GM21381 (cell line): ENCODE measurements at regions not wholly inside any gene's neighbourhood (a gene's known extent, or its start where the extent isn't known, plus 50 kb on each side); places are given as distances from the start of the nearest gene placed in this dataset.
A peak's percentile ranks its signal among the peaks of the same experiment; 100 is the strongest.

Experiments
- ATAC-seq: cut with Tn5 transposase; IDR thresholded peaks from one replicate; pipeline ENCODE4 v1.9.1; 2021; ENCODE audit warnings: mild to moderate bottlenecking, moderate library complexity; ENCODE audit not compliant: unreplicated experiment

GRCh38 chr10:61157182-61157581 is 213.2 kb upstream of the RHOBTB1 start:
- ATAC-seq = no peak

DNA sequence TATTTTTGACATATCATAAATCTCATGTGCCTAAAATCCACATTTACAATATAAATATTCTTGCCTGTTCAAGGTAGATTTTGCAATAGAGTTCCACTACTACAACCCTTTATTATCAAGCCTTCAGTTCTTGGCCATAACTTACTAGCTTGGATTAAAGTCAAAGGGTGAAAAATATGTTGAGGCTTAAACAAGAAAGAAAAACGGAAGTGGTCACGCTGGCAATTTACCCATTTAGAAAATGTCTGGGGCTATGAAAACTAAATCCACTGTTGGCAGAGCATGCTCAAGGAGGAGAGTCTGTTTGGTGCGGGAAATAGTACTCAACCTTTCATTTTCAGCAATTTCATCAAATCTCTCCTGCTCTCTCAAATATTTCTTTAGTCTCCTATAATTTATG is 209.8 kb upstream of the RHOBTB1 start:
- no peak for ATAC-seq

DNA sequence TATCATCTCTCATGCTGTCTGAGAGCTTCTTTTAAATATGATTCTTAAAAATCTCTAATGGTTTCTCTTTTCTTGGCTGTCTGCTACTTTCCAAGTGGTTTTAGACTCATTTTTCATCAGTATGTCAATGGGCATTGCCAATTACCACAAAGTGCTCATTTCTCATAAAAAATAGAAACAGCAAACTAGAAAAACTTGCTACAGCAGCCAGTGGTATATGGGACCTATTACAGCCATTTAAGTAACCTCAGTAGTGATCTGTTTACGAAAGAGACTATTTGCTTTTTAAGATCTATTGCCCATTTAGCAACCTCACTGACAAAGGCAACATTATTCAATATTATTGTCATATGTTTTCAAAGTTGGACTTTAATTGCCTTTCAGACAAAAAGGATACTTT is 207.1 kb upstream of the RHOBTB1 start:
- no peak for ATAC-seq

DNA sequence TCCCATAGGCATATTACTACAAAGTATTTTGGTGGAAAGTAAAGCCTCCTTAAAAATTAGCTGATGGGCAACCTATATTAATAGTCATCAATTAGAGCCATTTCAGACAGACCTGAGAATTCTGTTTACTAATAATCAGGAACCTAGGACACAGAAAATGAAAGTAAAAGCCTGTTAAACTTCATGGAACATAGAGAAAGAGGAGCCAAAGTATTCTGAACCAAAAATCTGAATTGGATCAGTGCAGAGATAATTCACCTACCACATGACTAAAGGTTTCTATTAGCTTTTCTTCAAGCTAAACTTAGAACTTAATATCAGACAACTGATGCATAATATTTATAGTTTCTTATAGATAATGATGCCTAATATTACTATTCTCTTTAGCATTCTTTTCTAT is 204.5 kb upstream of the RHOBTB1 start:
- ATAC-seq = no peak

- ATAC-seq = no peak
Measured at GRCh38 chr10:61142987-61143386, 199.0 kb upstream of the RHOBTB1 start.

- no peak for ATAC-seq
Measured at GRCh38 chr10:61140765-61141392, 196.9 kb upstream of the RHOBTB1 start.

GRCh38 chr10:61139592-61139953 is 195.6 kb upstream of the RHOBTB1 start:
- ATAC-seq = no peak

GRCh38 chr10:61138708-61139591 is 195.0 kb upstream of the RHOBTB1 start:
- no peak for ATAC-seq

- no peak for ATAC-seq
Measured at GRCh38 chr10:61136139-61136538, 192.2 kb upstream of the RHOBTB1 start.

DNA sequence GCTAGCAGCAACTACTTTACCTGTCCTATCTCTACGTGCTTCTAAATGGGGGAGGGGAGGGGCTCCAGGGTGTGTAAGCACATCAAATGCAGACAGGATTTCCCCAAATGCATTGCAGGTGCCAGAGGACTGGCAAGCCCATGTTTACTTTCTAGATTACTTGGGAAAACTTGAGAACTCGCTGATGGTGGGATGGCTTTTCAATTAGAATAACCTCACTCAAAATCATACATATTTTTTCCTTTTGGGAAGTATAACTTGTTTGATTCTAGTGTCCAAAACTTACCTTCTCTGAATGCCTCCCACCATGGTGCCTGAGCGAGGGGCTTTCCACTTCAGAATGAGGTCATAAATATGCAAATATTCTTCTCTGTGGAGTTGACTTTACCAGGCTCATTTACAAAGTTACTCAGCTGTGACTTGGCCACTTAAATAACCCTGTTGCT is 191.3 kb upstream of the RHOBTB1 start:
- peak; percentile 90 for ATAC-seq

DNA sequence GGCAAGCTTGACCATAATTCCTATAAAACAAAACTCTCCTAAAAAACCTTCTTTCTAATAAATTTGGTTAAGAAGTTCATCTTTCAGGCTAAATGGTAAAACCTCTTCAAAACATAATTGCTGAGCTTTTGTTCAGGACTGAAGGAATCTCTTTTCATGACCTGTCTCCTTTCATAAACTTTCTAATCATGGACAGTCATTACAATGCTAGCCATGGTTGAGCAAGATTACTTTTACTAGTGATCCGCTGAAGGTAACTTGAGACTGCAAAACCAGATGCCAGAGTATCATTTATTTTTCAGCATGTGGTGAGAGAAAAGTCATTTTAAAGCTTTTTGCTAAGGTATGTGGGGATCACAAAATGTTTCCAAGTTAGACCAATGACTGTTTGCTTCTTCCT is 186.4 kb upstream of the RHOBTB1 start:
- ATAC-seq = no peak

- no peak for ATAC-seq
Measured at GRCh38 chr10:61128196-61128595, 184.2 kb upstream of the RHOBTB1 start.

DNA sequence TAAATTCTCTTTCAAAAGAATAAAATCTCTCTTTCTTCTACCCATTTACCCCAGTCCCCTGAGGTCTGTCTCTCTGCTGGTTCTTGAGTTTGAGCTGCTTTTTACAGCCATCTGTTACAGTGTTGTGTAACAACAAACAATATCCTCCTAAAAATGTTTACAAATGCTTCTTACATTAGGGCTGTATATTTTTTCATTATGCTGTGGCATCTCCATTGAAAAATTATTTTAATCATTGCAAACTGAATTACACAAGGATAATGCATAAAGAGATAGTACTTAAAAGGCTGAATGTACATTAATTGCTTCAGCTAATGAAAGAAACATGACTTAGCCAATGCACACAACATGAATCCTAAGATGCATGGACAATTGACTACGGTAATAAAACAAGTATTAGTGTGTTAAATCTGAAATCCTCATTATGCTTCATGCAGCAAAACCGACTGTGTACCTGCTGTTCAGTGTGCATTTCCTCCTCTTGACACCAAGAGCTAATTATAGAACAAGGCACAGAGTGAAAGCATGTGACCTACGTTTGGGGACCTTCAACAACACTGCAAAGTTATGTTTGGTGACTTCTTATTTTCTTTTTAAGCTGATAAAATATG is 181.7 kb upstream of the RHOBTB1 start:
- ATAC-seq = peak; percentile 67

DNA sequence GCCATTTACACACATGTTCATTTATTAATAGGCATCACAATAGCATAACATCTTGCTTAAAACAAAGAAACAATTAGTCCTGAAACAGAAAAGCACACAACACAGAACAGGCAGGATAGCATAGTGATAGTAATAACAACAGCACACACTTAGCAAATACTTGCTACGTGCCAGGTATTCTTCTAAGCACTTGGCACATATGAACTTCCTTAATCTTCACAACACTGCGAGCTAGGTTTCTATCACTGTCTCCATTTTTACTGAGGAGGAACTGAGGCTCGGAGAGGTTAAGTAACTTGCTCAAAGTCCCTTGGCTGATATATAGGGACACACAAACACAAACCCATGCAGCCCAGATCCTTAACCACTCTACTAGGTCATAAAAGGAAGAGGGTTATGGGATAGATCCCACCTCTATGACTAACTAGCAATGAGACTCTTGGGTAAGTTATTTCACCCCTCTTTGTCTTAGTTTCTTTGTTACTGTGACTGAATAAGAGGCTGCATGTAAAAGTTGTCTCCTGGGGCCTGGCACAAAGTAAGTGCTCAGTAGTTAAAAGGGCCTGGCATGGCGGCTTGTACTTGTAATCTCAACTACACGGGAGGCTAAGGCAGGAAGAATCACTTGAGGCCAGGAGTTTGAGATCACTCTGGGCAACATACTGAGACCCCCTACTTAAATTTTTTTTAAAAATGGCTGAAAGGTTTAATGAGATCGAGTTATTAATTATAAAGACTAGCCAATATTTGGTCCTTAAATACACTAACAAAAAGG is 181.0 kb upstream of the RHOBTB1 start:
- ATAC-seq = no peak

- peak; percentile 80 for ATAC-seq
Measured at GRCh38 chr10:61120805-61121204, 176.8 kb upstream of the RHOBTB1 start.

DNA sequence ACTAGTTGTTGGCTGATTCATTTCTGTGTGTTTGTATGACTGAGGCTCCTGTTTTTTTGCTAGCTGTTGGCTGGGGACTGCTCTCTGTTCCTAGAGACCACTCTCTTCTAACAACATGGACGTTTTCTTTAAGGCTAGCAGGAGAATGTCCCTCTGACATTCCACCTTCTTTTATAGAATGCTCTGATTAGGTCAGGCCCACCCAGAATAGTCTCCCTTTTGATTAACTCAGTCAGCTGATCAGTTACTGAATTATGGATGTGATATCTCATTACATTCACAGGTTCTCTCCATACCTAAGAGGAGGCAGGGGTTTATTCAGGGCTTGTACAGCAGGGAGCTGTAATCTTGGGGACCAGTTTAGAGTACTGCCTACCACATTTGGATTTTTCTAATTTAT is 175.6 kb upstream of the RHOBTB1 start:
- no peak for ATAC-seq

DNA sequence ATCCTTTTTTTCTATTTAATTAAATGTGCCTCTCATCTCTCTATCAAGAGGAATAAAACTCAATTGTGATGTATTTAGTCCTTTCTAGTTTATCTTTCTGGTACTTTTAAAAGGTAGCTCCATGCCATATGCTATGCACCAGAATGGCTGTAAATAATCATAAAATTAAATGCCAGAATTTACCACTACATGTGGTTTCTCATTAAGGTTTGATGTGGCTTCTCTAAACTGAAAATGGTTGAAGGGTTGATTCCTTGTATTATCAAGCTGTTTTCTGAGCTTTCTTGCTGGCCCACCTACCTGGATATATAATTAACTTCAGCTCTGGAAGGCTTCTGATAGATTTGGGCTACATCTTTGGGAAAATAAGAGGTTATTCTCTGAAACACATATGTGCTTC is 171.9 kb upstream of the RHOBTB1 start:
- no peak for ATAC-seq

- no peak for ATAC-seq
Measured at GRCh38 chr10:61112771-61113170, 168.8 kb upstream of the RHOBTB1 start.

DNA sequence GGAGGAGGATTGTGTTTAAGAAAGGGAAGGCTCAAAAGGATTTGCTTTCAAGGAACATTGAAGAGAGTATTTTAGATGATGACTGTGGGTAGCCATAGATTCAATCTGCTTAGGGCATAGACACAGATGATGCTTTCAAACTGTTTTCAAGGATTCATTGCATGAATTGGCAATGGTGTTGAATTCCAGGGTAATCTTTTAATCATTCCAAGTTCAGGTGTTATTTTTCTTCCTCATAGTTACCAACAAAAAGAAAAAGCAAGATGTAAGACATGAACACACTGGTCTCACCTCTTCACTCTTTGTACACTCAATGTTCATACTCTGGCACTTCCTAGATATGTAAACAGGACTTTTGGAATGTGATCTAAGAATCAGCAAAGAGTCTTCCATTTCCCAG is 167.0 kb upstream of the RHOBTB1 start:
- no peak for ATAC-seq

- ATAC-seq = no peak
Measured at GRCh38 chr10:61110188-61110844, 166.3 kb upstream of the RHOBTB1 start.

GRCh38 chr10:61108915-61109314 is 164.9 kb upstream of the RHOBTB1 start:
- ATAC-seq = no peak
